GM18867 (cell line): ENCODE measurements at regions not wholly inside any gene's neighbourhood (a gene's known extent, or its start where the extent isn't known, plus 50 kb on each side); places are given as distances from the start of the nearest gene placed in this dataset.
"Not testable (repeated sequence)": the region's sequence is repeated elsewhere in the genome, so short reads cannot be mapped to it uniquely, and the experiment has no call there.

Source experiments
- ATAC-seq: cut with Tn5 transposase; IDR thresholded peaks from one replicate; pipeline ENCODE4 v1.9.1; 2021; ENCODE audit warnings: mild to moderate bottlenecking, moderate library complexity; ENCODE audit not compliant: unreplicated experiment

DNA sequence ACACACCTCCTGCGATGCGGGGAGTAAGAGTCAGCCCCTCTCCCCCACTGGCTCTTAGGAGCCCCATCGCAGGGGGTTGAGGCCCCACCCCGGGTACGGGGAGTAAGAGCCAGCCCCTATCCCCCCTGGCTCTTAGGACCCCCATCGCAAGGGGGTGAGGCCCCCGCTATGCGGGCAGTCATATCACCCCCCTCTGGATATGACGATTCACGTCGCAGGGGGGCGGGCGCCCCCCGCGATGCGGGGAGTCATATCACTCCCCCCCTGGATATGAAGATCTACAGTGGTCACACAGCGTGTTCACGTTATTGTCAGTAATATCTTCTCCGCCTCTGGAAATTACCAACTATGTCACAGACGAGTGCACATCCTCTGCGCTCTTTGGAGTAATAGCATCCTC, 61.1 kb downstream of the DEFB131A start:
- not testable (repeated sequence) for ATAC-seq

DNA sequence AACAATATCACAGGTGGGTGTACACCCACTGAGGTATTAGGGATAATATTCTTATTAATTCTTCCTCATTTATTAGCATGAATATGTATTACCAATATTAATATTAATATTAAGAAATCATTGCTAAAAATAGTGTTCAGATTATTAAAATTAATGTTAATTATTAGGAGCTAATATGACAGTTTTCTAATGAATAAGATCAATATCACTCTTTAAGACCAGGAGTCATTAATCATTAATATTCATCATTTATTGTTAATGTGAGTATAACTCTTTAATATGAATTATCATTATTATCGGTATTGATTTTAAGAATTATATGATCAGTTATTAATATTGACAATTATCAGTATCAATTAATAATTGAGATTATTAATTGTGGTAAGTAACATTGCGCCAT, 62.5 kb downstream of the DEFB131A start:
- ATAC-seq: not testable (repeated sequence)

DNA sequence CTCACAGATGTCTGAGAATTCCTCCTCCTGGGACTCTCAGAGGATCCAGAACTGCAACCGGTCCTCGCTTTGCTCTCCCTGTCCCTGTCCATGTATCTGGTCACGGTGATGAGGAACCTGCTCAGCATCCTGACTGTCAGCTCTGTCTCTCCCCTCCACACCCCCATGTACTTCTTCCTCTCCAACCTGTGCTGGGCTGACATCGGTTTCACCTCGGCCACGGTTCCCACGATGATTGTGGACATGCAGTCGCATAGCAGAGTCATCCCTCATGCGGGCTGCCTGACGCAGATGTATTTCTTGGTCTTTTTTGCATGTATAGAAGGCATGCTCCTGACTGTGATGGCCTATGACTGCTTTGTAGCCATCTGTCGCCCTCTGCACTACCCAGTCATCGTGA, 68.7 kb downstream of the DEFB131A start:
- not testable (repeated sequence) for ATAC-seq

DNA sequence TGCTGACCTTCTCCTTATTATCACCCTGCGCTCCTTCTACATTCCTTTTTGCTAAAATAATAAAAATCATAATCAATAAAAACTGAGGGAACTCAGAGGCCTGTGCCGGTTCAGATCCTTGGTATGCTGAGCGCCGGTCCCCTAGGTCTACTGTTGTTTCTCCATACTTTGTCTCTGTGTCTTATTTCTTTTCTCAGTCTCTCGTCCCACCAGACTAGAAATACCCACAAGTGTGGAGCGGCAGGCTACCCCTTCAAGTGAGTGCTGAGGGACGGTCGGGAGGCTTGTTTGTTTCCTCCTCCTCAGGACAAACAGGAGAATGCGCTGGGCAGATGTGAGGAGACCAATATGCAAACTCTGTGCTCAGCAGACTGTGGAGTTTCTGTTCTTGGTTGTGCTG, 75.4 kb downstream of the DEFB131A start:
- not testable (repeated sequence) for ATAC-seq

DNA sequence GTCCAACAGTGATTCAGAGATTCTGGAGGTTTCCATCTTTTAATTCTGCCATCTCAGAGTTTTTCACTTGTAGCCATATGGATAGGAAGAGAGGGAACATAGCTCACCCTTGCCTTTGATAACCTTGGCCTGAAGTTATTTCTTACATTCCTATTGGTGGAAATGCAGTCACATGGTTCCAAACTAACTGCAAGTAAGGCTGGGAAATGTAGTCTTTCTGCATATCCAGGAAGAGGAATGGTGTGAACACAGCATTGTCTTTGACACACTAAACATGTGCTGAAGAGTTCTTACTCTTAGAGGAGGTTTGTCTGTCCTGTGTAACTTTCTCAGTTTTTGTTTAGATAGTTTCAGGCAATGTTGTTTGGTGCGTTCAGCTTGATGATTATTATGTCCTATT, 78.7 kb downstream of the DEFB131A start:
- ATAC-seq: not testable (repeated sequence)

DNA sequence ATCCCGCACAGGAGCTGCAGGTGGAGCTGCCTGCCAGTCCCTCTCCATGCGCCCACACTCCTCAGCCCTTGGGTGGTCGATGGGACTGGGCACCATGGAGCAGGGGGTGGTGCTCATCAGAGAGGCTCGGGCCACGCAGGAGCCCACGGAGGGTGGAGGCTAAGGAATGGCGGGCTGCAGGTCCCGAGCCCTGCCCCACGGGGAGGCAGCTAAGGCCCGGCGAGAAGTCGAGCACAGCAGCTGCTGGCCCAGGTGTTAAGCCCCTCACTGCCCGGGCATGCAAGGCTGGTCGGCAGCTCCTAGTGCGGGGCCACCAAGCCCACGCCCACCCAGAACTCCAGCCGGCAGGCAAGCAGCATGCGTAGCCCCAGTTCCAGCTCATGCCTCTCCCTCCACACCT, 80.2 kb downstream of the DEFB131A start:
- ATAC-seq: not testable (repeated sequence)

DNA sequence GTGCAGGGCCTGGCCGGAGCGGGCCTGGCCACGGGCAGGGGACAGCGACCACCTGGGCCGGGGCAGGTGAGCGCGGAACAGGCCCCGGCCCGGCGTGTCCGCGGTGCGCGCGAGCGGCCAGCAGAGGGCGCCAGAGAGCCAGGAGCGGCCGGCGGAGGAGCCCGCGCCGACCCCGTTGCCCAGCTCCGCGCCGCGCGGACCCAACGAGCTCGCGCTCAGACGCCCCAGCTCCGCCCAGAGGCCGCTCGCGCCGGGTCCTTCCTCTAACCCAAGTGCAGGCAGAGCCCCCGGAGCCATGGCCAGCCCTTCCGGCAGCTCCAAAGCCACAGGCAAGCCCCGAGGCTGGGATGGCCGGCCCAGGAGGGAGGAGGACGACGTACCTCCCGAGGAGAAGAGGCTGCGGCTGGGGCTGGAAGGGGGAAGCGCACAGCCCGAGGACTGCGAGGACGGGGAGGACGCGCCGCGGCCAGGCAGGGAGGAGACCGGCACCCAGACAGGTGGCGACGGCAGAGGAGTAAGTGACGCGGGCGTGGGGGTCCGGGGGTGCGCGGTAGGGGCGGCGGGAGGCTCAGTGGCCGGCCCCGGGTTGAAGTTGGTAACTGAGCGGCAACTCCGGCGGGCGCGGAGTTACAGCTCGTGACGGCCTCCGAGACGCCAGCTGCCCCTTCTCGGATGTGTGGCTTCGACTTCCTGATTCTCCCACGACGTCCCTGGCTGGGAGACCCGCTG, 88.1 kb downstream of the DEFB131A start:
- not testable (repeated sequence) for ATAC-seq

DNA sequence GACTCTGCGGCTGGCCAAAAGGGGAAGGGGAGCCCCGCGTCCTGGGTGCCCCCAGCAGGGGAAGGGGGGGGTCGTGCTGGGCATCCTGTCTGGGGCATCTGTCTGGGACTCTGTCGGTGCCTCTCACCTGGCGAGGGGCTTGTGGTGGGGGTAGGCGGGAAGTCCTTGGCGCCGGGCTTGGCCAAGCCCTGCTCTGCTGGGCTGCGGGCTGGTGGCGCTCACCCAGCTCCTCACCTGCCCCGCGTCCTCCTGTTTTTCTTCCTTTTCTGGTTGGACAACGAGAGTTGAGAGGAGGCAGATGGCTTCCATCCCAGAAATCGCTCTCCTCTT, 88.6 kb downstream of the DEFB131A start:
- ATAC-seq: not testable (repeated sequence)

DNA sequence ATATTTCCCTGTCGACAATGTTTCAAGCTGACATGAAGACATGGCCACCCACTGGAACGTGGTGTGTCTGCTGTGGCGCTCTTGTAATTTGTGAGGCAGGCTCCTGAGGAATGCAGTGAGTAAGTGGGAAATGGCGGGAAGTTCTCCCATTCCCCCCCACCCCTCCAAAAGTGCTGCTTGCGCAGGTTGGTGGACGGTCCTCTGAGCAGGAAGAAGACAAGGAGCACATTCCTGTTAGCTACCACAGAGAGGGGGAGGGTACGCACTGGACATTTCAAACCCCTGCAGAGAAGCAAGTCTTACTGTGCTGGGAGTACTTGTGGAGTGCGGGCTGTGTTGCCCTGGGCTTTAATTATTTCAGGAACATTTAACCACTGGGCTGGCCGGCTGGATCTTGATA, 92.9 kb downstream of the DEFB131A start:
- not testable (repeated sequence) for ATAC-seq

DNA sequence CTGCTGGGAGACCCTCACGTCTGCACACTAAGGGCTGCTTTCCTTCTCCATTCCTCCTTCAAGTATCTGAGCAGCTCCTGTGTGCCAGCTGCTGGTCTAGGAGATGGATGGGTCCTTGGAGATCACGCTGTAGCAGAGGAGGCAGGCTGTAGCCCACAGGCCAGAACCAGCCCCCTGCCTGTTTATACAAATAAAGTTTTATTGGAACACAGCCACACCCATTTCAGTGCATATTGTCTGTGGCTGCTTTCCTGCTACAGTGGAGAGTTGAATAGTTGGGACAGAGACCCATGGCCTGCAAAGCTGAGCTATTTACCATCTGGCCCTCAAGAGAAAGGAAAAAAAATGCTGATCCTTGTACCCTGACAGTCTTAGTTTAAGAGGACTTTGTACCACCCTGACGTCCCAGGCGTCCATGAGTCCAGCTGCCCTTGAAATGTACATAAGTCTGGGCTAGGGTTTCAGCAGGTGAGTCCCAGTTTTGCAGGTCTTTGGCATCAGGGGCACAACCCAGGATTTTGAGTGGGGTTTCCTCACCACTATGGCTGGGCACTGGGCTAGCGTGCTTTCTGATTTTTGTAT, 95.8 kb downstream of the DEFB131A start:
- not testable (repeated sequence) for ATAC-seq

DNA sequence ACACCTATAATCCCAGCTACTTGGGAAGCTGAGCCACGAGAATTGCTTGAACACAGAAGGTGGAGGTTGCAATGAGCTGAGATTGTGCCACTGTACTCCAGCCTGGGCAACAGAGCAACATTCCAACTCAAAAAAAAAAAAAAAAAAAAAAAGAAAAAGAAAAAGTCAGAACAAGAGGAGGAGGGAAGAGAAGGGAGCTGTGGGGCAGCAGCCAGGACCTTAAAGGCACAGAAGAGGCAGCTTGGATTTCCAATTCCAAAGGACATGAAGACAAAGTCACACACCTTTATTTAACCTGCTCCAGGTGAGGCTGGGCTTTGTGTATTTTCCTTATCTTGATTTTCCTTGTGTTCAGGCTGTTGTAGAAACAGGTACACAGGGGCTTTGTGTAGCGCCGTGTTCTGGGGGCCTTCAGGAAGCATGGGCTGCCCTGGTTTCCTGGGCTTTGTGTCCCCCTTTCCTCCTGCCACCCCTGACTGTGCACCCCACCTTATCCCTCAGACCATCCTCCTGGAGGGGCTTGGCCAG, 97.2 kb downstream of the DEFB131A start:
- ATAC-seq: not testable (repeated sequence)

DNA sequence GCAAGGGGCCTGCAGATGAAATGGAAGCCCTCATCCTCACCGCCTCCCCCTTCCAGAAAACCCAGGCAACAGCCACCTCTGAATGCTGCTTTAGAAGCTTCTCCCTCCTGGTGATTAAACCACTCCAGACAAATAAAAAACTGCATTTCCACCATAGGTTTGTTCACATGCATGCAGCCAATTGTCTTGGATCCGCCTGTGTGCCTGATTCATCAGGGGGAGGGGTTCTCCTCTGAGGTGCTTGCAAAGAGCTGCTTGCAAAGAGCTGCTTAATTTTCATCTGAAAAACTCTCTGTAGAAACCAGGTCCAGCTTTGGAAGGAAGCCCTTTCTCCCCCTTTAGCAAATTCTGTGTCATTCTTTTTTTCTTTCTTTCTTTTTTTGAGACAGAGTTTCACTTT, 100.6 kb downstream of the DEFB131A start:
- ATAC-seq: not testable (repeated sequence)

DNA sequence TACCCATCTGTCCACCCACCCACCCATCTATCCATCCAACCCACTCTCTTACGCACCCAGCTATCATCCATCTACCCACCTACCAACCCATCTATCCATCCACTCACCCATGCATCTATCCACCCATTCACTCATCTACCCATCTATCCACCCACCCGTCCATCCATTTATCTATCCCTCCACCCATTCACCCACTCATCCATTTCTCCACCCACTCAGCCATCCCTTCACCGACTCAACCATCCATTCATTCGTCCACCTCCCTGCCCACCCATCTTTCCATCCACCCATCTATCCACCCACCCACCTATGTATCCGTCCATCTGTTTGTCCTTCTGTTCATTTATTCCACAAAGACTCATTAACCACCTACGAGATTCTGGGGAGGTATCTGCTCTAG, 103.3 kb downstream of the DEFB131A start:
- ATAC-seq: not testable (repeated sequence)

DNA sequence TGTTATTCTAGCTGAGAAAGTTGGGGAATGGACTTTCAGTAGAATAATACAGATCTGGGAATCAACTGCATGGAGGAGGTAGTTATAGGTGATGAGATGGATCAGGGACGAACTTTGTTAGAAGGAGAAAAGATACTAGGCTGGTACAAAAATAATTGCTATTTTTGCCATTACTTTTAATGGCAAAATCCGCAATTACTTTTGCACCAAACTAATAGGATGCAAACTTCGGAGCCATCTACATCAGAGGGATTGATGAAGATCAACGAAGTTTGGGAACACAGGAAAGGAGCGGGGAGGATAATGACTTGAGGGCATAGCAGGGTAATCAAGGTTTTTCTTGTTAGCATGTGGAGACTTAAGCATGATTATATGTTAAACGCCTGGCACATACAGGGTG, 111.9 kb downstream of the DEFB131A start:
- not testable (repeated sequence) for ATAC-seq

DNA sequence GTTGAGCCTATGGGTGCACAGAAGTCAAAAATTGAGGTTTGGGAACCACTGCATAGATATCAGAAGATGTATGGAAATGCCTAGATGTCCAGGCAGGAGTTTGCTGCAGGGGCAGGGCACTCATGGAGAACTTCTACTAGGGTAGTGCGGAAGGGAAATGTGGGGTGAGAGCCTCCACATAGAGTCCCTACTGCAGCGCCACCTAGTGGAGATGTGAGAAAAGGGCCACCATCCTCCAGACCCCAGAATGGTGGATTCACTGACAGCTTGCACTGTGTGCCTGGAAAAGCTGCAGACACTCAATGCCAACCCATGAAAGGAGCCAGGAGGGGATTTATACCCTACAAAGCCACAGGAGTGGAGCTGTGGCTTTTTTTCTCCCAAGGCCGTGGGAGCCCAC, 133.7 kb downstream of the DEFB131A start:
- not testable (repeated sequence) for ATAC-seq

DNA sequence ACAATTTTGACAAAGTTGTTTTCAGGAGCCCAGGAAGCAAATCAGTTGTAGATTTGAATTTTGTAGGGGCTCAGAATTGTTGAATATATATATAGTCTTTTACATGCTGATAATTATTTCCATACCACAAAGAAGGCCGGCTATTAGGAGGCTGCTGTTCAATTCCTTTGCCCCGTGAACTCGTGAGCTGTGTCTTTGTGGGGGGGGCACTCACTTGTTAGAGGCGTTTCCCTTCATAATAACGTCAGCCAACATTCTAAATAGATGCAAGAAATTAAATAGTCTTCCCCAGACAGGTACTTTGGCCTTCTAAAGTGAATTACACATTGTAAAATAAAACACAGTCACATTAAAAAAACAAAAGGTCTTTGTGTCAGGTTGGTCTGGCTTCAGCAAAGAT, 138.7 kb downstream of the DEFB131A start:
- not testable (repeated sequence) for ATAC-seq

DNA sequence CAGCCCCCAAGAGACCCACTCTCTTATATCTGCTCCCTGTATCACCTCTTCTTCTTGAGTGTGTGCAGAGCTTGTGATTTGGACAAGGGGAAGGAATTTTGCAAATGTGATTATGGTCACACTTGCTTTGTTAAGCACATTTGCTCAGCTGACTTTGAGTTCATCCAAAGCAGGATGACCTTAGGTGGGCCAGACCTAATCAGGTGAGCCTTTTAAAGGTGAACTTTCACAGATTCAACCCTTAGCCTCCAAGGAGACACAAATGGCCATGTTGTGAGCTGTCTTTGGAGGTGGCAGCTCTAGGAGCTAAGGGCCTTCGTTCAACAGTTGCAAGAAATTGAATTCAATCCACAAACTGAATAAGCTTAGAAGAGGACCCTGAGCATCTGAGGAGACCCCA, 147.8 kb downstream of the DEFB131A start:
- ATAC-seq: no peak

DNA sequence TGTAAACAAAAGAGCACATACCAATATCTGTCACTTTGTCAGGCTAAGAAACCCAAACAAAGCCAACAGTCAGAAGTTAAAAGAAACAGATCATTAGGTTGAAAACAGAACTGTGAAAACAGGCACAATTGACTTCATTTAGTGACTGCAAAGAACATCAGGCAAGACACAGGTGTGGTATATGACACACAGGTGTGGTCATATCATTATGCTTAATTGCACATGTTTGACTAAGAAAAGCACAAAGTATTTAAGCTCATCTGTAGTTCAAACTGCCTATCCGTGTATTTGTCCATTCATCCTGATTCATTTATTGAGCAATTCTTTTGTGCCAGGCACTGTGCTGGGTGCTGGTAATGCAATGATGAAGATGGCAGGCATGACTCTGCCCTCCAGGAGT, 150.7 kb downstream of the DEFB131A start:
- ATAC-seq: no peak

DNA sequence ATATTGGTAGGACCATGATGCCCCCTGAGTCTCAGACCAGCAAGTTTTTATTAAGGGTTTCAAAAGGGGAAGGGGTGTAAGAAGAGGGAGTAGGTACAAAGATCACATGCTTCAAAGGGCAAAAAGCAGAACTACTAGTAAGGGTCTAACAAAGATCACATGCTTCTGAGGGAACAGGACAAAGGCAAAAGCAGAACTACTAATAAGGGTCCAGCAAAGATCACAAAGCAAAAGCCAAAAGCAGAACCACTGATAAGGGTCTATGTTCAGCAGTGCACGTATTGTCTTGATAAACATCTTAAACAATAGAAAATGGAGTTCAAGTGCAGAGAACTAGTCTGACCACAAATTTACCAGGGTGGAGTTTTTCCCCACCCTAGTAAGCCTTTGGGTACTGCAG, 151.3 kb downstream of the DEFB131A start:
- not testable (repeated sequence) for ATAC-seq

DNA sequence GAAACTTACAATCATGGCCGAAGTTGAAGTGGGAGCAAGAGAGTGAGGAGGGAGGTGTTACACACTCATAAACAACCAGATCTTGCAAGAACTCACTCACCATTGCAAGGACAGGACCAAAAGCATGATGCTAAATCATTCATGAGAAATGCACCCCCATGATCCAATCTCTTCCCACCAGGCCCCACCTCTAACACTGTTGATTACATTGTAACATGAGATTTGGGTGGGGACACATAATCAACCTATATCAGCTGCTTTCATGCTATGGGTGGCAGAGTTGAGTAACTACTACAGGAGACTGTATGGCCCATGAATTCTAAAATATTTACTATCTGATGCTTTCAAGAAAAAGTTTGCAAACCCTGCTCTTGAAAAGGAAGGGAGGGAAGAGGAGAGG, 155.1 kb downstream of the DEFB131A start:
- no peak for ATAC-seq

DNA sequence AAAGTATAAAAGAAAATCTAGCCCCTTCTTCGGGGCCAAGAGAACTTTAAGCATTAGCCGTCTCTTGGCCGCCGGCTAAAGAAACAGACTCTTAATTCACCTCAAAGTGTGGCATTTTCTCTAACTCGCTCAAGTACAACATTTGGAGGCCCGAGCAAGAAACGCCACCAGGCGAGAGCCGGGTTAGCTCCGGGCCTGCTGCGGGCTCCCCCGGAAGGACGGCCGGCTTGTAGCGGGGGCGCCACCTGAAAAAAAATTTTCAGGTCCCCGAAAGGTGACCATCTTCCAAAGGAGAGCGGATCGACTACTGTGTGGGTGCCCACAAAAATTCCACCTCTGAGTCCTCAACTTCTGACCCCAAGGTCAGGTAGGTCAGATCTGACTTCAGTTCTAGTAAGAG, 156.0 kb downstream of the DEFB131A start:
- ATAC-seq: no peak

DNA sequence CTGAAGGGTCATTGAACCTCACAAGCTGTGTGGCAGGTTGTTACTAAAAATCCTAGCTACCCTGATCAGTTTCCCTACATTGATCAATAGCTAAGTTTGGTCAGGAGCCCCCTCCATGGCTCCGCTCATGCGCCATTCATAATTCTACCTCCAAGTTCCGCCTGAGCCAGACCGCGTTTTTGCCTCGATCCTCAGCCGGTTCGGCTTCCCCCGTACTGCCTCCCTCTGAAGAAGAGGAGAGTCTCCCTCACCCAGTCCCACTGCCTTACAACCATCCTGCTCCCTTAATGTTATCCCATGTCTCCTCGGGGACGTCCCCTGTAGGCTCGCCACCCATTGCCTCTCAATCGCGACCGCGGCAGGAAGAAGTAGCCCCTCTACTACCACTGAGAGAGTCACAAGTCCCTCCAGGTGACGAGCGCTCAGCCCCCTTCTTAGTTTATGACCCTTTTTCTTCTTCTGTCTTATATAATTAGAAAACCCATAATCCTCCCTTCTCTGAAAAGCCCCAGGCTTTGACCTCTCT, 158.2 kb downstream of the DEFB131A start:
- no peak for ATAC-seq
